SHP77 treated with DMSO at 0.1 percent for 48 hours (cell line): ENCODE measurements at regions not wholly inside any gene's neighbourhood (a gene's known extent, or its start where the extent isn't known, plus 50 kb on each side); places are given as distances from the start of the nearest gene placed in this dataset.

ENCODE experiments used
- DNase-seq: peaks from one replicate; lab custom pipeline; 2025; lab: John Stamatoyannopoulos, UW

- DNase-seq: no peak
Measured at GRCh38 chr4:58935332-58935731, 1825.1 kb upstream of the IGFBP7 start.

GRCh38 chr4:58936436-58936835, 1826.3 kb upstream of the IGFBP7 start:
- DNase-seq: no peak

- no peak for DNase-seq
Measured at GRCh38 chr4:58940167-58940566, 1830.0 kb upstream of the IGFBP7 start.

GRCh38 chr4:58941286-58941685, 1831.1 kb upstream of the IGFBP7 start:
- DNase-seq: no peak

- no peak for DNase-seq
Measured at GRCh38 chr4:58953575-58953974, 1843.4 kb upstream of the IGFBP7 start.

- no peak for DNase-seq
Measured at GRCh38 chr4:58957711-58958110, 1847.5 kb upstream of the IGFBP7 start.

- DNase-seq: no peak
Measured at GRCh38 chr4:58961283-58961682, 1851.1 kb upstream of the IGFBP7 start.

GRCh38 chr4:58961925-58962324, 1851.7 kb upstream of the IGFBP7 start:
- no peak for DNase-seq

GRCh38 chr4:58962424-58962823, 1852.2 kb upstream of the IGFBP7 start:
- DNase-seq: no peak

GRCh38 chr4:58981828-58982227, 1871.6 kb upstream of the IGFBP7 start:
- no peak for DNase-seq

GRCh38 chr4:58983887-58984286, 1873.7 kb upstream of the IGFBP7 start:
- no peak for DNase-seq

- no peak for DNase-seq
Measured at GRCh38 chr4:59002148-59002547, 1892.0 kb upstream of the IGFBP7 start.

GRCh38 chr4:59024257-59024656, 1914.1 kb upstream of the IGFBP7 start:
- no peak for DNase-seq

GRCh38 chr4:59037812-59038211, 1927.6 kb upstream of the IGFBP7 start:
- DNase-seq: no peak

- DNase-seq: no peak
Measured at GRCh38 chr4:59039046-59039445, 1928.9 kb upstream of the IGFBP7 start.

- DNase-seq: no peak
Measured at GRCh38 chr4:59044286-59044900, 1934.2 kb upstream of the IGFBP7 start.

- no peak for DNase-seq
Measured at GRCh38 chr4:59054086-59054485, 1943.9 kb upstream of the IGFBP7 start.

- no peak for DNase-seq
Measured at GRCh38 chr4:59057804-59058203, 1947.6 kb upstream of the IGFBP7 start.

- DNase-seq: no peak
Measured at GRCh38 chr4:59058543-59058942, 1948.4 kb upstream of the IGFBP7 start.

- DNase-seq: no peak
Measured at GRCh38 chr4:59060002-59060846, 1950.0 kb upstream of the IGFBP7 start.

- no peak for DNase-seq
Measured at GRCh38 chr4:59060895-59061294, 1950.7 kb upstream of the IGFBP7 start.

- no peak for DNase-seq
Measured at GRCh38 chr4:59063015-59063720, 1953.0 kb upstream of the IGFBP7 start.
